HepG2 (cell line): ENCODE measurements at regions not wholly inside any gene's neighbourhood (a gene's known extent, or its start where the extent isn't known, plus 50 kb on each side); places are given as distances from the start of the nearest gene placed in this dataset.

ENCODE experiments used
- SETDB1 ChIP-seq: sonication (generic); formaldehyde crosslinking; IDR thresholded peaks from 2 replicates; pipeline ENCODE4 v1.5.1; 2020; ENCODE audit warnings: missing genetic modification reagents, mild to moderate bottlenecking, borderline replicate concordance
- TCF7L2 ChIP-seq: IDR thresholded peaks from 2 replicates; pipeline ENCODE4 v1.6.1; 2011; ENCODE audit warnings: mild to moderate bottlenecking, low read depth, low read length, moderate library complexity
- ZNF136 ChIP-seq: sonication (generic); formaldehyde crosslinking; IDR thresholded peaks from 2 replicates; pipeline ENCODE4 v1.8.1; 2022; ENCODE audit warnings: low read depth, mild to moderate bottlenecking, moderate library complexity, missing genetic modification reagents
- ZNF225 ChIP-seq: sonication (generic); formaldehyde crosslinking; IDR thresholded peaks from 2 replicates; pipeline ENCODE4 v1.4.0; 2020; ENCODE audit warnings: mild to moderate bottlenecking, missing genetic modification reagents
- ZNF274 ChIP-seq: sonication (generic); formaldehyde crosslinking; IDR thresholded peaks from 2 replicates; pipeline ENCODE4 v1.5.1; 2020; ENCODE audit warnings: mild to moderate bottlenecking, missing genetic modification reagents
- TF ChIP-seq, protein P1 (sequence below): sonication (generic); formaldehyde crosslinking; IDR thresholded peaks from 2 replicates; pipeline ENCODE4 v1.5.0; 2020; ENCODE audit warnings: mild to moderate bottlenecking, missing genetic modification reagents, moderate library complexity

DNA sequence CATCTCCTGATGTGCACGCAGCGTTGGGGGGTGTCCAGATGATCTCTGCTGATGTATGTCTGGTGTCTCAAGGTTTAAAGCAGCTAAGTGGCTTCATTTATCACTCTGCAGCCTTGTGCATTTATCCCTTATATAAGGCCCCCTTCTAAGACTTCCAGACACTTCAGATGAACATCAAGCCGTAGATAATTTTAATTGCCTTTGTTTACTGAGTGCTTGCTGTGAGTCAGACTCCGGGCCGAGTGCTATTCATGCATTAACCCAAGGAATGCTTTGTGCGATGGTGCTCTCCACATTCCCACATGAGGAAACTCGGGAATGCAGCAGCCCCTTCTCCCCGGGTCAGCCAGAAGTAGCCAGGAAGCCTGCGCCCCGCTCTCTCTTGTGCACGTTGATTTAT lies 328.6 kb upstream of the COBL start:
- TF ChIP-seq, protein P1, sequence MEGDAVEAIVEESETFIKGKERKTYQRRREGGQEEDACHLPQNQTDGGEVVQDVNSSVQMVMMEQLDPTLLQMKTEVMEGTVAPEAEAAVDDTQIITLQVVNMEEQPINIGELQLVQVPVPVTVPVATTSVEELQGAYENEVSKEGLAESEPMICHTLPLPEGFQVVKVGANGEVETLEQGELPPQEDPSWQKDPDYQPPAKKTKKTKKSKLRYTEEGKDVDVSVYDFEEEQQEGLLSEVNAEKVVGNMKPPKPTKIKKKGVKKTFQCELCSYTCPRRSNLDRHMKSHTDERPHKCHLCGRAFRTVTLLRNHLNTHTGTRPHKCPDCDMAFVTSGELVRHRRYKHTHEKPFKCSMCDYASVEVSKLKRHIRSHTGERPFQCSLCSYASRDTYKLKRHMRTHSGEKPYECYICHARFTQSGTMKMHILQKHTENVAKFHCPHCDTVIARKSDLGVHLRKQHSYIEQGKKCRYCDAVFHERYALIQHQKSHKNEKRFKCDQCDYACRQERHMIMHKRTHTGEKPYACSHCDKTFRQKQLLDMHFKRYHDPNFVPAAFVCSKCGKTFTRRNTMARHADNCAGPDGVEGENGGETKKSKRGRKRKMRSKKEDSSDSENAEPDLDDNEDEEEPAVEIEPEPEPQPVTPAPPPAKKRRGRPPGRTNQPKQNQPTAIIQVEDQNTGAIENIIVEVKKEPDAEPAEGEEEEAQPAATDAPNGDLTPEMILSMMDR = no peak
- TF ChIP-seq SETDB1 (CRISPR knock-in tag) (no peak), TCF7L2 (no peak), ZNF225 (CRISPR knock-in tag) (no peak), ZNF136 (CRISPR knock-in tag) (no peak), ZNF274 (no peak)
